GM18867 (cell line): ENCODE measurements at regions not wholly inside any gene's neighbourhood (a gene's known extent, or its start where the extent isn't known, plus 50 kb on each side); places are given as distances from the start of the nearest gene placed in this dataset.

Source experiments
- ATAC-seq: cut with Tn5 transposase; IDR thresholded peaks from one replicate; pipeline ENCODE4 v1.9.1; 2021; ENCODE audit warnings: mild to moderate bottlenecking, moderate library complexity; ENCODE audit not compliant: unreplicated experiment

DNA sequence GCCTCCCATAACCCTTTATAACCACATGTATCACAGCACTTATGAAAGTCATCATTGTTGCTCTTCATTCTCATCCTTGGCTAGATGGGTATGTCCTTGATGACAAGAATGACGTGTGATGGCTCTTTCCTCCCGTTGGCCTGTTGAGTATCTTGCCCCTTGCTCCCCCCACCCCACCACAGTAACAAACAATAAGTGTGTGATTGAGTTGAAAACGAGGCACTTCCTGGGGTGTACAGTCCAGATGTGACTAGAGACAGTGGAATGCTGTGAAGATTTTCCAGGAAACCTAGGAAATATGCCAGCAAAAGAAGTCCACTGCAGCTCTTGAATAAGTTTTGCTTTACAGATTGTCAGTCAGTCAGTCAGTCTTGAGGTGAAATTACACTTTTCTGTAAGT lies 262.5 kb downstream of the ELAVL2 start:
- no peak for ATAC-seq

DNA sequence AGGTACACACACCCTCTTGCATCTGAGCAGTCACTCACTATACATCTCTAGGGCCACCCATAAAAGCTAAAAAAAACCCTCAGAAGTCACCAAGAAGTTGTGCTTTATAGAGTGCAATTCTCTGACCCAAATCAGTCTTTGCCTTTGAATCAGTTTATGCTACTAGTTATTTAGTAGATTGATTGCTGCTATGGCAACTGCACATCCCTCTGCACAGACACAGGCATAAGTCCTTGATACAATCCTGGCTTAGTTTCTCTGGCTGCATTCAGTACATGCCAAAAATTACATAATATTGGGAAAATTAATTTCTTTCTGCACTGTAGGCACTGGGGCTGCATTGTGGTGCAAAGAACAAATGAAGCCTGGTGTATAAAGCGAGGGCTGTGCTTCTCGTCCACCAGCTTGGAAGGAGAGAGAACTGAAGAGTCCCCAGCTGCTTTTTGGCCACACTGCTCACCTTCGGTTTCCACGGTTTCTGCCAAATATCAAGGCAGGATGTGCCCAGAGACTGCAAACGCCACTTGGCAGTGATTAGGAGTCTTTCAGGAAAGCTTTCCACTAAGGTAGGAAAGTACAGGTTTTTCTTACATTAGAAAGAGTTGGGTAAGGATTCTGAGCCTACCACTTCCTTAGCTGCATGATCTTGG lies 258.4 kb downstream of the ELAVL2 start:
- ATAC-seq, result no peak

DNA sequence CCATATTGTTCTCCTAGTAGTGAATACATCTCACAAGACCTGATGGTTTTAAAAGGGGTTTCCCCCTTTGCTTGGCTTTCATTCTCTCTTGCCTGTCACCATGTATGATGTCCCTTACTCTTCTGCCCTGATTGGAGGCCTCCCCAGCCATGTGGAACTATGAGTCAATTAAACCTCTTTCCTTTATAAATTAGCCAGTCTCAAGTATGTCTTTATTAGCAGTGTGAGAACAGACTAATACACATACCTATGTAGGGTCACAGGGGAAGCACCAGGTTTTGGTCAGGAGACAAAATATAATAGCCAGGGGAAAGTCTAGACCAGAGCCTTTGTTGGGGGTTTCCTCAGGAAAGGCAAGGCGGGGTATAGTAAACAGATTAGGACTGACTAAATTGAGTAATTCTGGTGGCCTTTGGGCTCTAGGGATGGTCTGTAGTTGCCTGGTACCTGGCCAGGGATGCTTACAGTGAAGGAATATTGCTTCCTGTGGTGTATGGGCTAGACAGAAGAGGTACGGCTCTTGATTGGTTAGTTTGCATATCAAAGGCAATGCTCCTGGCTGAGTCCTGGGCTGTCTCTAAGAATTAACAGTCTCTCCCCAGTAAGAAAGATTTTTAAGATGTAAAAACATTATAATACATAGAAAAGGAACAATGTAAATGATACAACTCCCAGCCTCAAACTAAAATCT lies 254.5 kb downstream of the ELAVL2 start:
- ATAC-seq, result no peak

DNA sequence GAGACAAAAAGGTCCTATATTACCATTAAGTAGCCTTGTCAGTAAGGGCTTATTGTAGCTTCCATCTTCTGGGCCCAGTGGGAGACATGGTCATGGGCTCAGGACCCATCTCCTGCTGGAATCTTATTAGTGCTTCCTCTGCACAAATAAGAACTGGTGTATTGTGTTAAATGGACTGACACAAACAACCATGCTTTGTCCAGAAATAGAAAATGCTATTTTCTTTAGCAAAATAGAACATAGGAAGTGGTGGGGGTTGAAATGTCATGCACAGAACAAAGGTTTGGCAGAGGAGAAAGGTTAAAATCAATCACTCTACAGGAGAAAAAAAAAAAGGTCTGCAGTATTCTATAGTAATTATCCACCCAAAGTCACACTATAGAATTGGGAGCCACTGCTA lies 252.2 kb downstream of the ELAVL2 start:
- ATAC-seq, result no peak

DNA sequence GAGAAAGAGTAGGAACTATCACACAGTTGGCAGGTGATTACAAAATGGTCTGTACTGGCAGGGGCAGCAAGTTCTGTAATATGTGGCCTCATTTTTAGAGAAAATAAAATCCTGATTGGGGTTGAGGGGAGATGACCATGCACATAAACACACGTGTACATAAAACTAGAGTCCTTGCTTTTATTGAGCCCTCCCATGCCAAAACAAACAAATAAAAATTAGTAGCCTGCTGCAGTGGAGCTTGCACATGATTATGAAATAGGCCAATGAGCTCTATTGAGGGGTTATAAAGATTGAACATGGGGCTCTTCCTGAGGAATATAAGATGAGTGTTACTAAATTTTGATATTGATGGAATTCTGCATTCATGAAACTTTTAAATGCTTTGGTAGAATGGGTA lies 248.4 kb downstream of the ELAVL2 start:
- ATAC-seq, result no peak

DNA sequence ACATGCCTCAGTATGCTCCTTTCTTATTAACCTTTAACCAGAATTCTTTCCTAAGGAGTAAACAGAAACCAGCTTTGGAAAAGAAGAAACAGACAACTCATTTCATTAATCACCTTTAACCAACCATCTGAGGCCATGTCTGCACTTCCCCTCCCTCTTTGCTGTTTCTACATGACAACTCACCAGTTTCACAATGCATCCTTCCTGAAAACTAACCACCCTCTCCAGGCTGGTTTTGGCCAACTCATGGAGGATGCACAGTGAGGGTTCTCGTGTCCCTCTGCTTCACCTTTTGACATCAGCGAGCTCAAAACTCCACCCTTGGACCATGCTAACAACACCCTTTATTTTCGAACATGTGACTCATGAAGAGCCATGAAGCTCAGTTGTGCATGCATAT lies 244.1 kb downstream of the ELAVL2 start:
- ATAC-seq, result no peak

DNA sequence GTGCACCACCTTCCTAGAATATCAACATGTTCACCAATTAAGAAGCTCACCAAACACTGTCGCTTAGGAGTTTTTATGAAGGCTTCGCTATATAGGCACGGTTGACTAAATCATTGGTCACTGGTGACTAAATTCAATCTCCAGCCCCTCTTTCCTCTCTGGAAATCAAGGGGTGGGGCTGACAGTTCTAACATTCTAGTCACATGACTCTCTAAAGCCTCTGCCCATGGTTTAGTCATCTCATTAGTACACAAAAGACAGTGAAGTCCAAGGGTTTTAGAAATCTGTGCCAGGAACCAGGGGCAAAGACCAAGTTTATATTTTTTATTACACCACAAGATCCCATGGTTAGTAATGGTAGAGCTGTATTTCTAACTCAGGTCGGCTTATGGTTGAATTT lies 243.2 kb downstream of the ELAVL2 start:
- ATAC-seq, result no peak

DNA sequence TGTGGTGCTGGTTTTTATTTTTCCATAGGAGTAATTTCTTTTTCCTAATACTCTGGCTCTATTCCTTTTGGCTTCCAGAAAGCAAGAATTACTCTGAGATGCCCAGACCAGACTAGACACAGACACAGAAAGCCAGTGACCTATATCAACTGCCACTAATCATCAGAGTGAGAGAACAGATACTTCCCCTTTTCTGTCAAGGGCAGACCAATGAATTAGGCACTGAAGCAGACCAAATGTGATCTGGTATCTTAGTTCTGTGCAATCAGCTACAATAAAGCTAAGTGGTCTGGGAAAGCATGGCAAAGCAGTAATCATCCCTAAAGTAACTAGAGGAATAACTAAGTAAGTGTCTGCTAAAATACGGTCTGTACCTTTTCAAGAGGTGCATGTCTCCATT lies 239.1 kb downstream of the ELAVL2 start:
- ATAC-seq, result no peak

DNA sequence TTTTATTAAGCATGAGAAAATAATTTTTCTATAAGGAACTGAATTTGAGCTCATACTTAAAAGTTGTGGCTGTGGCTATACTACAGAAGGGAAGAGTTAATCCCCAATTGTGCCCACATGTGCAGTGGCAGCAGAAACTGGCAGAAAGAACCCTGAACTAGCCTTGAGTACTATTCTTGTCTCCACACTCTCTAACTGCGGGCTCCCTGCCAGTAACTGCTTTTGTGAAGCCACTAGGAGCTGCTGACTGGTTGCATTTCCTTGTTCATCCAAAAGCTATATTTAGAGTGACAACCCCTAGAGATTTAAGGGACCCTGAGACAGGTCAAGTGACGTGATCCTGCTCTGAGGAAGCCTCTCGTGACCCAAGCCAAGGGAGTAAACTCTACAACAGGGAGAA lies 238.6 kb downstream of the ELAVL2 start:
- ATAC-seq, result no peak

DNA sequence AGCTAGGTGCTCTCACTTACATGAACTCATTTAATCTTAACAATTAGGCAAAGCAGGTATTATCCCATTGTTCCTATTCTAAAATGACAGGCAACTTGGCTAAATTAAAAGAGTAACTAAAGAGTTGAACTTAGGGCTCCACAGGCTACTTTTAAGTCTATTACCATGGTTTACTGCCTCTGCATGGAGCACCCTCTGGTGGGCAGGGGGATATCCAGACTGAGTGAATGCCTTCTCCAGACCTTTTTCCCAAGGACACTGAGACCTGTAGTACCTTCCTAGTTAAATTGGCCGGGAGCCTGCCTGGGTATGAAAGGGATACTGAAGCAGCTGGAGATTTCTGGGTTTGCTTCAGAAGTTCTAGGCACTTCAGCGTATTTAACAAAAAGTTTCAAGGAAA lies 238.1 kb downstream of the ELAVL2 start:
- ATAC-seq, result no peak

DNA sequence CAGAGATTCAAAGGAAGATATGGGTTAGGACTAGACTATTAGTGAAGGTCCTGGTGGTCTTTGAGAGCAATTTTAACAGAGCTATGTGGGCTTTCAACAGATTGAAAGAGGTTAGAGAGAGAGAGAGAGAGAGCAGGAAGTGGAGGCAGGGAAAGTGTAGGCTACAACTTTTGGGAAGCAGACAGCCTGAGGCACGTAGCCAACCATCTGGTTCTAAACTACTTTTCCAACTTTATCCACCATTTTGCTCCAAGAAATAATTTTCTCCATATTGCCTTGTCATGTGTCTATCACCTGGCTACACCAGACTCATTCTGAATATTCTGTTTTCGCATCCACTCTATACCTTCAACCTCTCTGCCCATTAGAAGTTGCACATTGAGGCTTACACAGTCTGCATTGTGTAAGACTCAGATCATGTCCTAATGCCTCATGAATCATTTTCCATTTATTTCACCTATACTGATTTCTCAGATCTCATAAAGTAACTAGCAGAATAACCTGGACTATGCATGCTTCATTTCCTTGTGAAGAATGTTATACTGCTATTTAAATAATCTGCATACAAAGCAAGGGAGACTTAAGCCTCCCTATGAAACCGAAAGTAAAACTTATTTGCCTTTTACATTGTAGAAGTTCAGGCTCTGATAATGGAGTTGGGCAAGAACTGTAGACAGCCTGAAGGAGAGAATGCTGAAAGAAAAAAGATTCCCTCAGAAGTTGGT lies 235.6 kb downstream of the ELAVL2 start:
- no peak for ATAC-seq

DNA sequence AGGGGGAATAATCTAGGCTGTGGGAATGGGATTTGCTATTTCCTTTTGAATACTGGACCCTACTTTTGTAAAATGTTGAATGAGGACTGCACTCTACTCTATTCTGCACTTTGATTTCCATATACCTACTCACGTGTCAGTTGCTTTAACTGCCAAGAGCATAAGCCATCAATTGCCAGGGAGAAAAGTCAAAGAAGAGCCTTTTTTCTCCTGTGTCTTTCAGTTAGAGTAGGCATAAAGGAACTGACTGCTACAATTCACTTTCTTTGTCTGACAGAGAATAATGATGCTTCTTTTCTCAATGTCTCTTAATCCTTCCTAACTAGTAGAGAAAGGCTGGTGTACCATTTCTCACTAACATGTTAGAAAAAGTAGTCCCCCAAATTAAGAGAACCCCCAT lies 231.6 kb downstream of the ELAVL2 start:
- no peak for ATAC-seq

DNA sequence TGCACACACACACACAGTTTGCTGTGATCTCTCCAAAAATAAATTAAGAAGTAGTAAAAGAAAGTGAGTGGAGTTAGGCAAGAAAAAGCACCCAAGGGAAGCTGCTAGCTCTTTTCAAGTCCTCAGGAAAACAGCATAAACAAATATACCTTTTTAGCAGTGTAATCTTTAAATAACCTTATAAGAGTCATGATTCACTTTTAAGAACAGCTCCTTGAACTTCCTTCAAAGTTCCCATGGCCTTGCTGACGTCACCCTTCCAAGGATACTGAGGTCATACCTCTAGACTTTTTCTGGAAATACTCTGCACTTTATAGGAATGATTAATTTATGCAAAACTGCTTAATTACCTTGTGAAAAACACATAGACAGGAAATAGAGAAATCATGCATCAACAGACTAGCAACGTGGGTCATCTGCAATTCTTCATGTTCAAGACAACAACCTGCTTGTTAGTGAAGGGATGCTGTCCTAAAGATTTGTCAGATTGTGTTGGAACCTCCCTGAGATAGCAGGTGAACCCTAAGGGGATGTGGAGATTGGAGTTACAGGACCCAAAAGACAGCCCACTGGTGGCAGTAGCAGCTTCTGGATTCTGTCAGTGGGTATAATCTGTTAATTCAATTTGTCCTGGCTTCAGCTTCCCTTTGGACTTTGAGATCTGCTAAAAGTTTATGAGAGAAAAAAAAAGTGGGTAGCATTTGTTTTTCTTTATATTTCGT lies 229.0 kb downstream of the ELAVL2 start:
- ATAC-seq, result no peak

DNA sequence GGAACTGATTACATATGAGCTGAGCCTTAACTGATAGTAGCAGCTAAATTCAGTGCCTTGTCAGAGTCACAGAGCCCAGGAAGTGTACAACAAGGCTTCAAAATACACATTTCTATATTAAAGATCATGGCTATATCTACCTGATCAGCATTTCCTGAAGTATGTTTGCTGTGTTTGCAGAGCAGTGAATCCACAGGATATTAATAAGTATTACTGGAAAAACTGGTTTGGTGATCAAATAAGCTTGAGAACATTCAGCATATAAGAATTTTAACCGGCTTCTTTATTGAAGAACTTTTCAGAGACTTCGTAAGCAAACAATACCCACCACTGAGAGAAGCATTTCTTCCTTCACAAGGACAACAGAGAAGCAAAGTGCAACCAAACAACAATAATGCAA lies 227.0 kb downstream of the ELAVL2 start:
- no peak for ATAC-seq

DNA sequence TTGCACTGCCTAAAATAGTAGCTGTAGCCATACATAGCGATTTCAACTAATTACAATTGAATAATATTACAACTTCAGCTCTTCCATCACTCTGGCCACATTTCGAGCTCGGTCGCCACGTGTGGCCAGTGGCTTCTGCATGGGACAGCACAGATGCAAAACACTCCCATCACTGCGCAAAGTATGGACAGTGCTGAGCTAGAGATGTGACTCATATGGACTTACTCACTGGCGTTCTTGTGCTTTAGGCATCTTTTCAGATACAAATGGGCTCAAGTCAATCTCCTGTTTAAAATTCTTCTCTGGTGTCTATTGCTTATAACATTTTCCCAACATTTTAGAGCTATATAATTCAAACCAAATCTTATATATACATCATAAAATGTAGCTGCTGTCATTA lies 222.7 kb downstream of the ELAVL2 start:
- no peak for ATAC-seq

DNA sequence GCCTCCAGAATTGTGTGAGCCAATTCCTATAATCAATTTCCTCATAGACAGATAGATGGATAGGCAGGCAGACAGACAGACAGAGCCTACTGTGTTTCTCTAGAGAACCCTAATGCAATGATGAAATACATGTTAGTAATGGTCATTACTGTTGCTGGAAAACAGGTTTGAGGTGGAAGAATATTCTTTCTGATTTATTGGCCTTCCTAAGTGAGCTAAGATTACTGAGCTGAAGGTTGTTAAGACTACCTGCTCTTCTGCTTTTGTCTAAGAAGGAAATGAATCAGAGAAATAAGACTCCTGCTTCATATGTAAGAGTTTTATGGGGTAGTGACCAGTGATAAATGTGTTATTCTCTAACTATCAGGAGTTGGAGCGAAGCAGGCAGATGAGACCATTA lies 219.9 kb downstream of the ELAVL2 start:
- no peak for ATAC-seq

DNA sequence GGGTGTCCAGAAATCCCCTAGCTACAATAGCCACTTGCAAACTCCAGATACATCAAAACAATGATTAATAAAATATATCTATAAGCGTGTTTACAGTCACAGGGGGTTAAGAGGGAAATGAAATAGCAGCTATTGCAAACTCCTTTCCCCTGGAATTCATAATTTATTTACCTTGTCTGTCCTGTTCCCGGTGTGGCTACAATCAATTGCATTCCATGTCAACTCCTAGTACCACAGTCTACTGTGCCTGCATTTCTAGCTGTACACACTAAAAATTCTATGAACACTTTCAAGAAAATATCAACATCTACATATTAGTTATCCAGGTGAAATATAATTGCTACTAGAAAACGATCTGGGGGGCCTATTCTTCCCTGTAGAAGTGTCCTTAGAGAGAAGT lies 217.6 kb downstream of the ELAVL2 start:
- no peak for ATAC-seq

DNA sequence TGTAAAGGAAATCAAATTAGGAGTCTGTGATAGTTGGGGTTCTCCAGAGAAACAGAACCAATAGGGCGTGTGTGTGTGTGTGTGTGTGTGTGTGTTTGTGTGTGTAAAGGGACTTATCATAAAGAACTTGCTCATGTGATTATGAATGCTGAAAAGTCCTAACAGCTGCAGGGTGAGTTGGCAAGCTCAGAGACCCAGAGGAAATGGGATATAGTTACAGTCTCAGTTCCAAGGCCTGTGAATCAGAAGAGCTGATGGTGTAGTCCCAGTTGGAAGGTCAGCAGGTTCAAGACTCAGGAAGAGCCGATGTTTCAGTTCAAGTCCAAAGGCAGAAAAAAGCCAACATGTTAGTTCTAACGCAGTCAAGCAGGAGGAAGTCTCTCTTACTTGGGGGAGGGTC lies 214.2 kb downstream of the ELAVL2 start:
- no peak for ATAC-seq

DNA sequence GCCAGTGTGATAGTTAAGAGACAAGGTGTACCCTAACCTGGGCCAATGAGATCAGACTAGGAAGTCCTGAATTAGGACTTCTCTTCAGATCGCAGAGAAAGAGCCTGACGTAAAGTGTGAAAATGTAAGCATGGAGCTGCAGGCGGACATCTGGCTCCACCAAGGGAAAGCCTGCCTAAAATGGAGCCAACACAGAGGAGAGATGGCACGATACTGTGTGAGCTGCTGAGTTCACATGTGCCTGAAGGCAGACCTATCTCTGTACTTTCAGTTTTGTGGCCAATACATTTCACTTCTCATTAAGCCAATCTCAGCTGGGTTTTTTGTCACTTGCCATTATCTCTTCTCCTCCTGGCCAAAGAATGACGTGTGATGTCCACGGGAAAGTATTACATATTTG lies 210.5 kb downstream of the ELAVL2 start:
- no peak for ATAC-seq

DNA sequence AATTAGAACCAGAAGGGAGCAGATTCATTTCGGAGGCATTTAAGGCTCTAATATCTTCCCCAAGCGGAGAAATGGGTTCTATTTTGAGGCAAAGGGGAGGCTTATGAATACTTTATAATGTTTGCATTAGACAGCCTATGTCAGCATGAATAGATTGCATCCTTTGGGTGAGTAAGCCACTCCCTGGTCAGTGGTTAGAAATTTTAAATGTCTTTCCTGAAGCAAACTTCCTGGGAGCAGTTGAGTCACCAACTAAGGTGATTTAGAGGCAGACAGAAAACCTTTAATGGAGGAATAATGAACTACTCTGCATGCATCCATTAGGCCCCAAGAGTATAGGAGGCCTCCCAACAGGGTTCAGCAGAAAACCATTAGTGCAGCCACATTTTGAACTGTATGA lies 204.9 kb downstream of the ELAVL2 start:
- ATAC-seq, result no peak

DNA sequence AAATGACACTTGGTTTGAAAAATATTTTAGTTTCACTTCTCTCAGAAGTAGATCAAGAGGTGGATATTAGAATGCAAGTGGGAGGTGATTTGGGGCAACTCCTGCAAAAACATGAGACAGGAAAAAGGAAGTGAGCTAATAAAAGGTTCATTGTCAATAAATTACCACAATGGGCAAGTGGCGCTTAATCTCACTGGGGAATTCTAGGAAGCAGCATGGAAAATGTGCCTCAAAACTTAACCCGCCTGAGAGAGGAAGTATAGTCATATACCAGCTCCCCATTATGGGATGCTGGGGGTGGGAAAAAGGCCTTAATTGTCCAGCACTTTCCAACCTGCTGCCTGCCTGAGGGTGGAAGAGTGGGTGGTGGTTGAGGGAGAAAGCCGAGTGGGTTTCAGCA lies 204.1 kb downstream of the ELAVL2 start:
- ATAC-seq, result no peak

DNA sequence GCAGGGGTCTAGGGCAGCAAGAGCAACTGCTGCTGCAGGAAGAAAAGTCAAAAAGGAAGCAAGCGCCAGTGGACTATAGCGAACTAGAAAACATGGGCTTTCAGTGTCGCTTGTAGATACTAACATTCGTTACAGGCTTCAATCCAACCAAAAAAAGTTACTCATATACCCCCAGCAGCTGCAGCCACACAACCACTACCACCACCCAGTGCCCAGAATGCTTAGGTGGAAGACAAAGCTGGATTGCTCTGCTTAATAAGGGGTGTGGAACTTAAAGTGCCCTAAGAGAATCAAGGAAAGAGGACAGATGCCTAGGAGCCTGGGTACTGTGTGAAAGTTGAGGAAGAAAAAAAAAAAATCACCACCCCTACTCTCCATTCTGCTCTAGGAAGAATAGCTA lies 203.6 kb downstream of the ELAVL2 start:
- no peak for ATAC-seq
